PC-9 (cell line): ENCODE measurements at regions not wholly inside any gene's neighbourhood (a gene's known extent, or its start where the extent isn't known, plus 50 kb on each side); places are given as distances from the start of the nearest gene placed in this dataset.

Source experiments
- BruUV-seq: library from RNA; stranded (reverse); fragments of 400-500 nt; replicated peaks from 2 replicates; lab custom pipeline; 2021; lab: Mats Ljungman, UMichigan
- CTCF ChIA-PET: fragments of 300-600 bp; sonication (Branson Sonifier 250); formaldehyde crosslinking; loops from one replicate; lab custom pipeline; 2022; ENCODE audit warnings: antibody characterized with exemption; lab: Charles Lee
- POLR2A ChIA-PET: fragments of 300-600 bp; sonication (Branson Sonifier 250); formaldehyde crosslinking; loops from one replicate; lab custom pipeline; 2022; ENCODE audit warnings: antibody characterized with exemption; ENCODE audit not compliant: unreplicated experiment; lab: Charles Lee
- DNase-seq, 2 experiments: peaks; one replicate each; pipeline versions ENCODE4 v3.0.0 to v3.0.0-alpha.2; 2015 to 2022; ENCODE audit warnings: mixed read lengths in 1 of 2
- H2AFZ ChIP-seq: fragments of 200-600 bp; sonication (generic); 2 replicates; pipeline ENCODE4 v1.8.1; 2017; ENCODE audit warnings: antibody characterized with exemption
- H3F3A ChIP-seq: fragments of 200-600 bp; sonication (generic); 2 replicates; pipeline ENCODE4 v1.8.1; 2017; ENCODE audit warnings: antibody characterized with exemption, mild to moderate bottlenecking, low read depth; ENCODE audit not compliant: insufficient read depth
- H3K27ac ChIP-seq: fragments of 200-600 bp; sonication (generic); 2 replicates; pipeline ENCODE4 v1.6.1; 2016; ENCODE audit warnings: mixed run types
- H3K27me3 ChIP-seq: fragments of 200-600 bp; sonication (generic); 2 replicates; pipeline ENCODE4 v1.6.1; 2016; ENCODE audit warnings: low read depth, mixed run types; ENCODE audit not compliant: insufficient read depth
- H3K36me3 ChIP-seq: fragments of 200-600 bp; sonication (generic); 2 replicates; pipeline ENCODE4 v1.6.1; 2016; ENCODE audit warnings: low read depth, mixed run types
- H3K4me1 ChIP-seq: fragments of 200-600 bp; sonication (generic); replicated peaks from 2 replicates; pipeline ENCODE4 v1.6.1; 2016; ENCODE audit warnings: mixed run types; ENCODE audit not compliant: insufficient read depth
- H3K4me2 ChIP-seq: fragments of 200-600 bp; sonication (generic); 2 replicates; pipeline ENCODE4 v1.6.1; 2017; ENCODE audit warnings: mixed run types
- H3K4me3 ChIP-seq: fragments of 200-600 bp; sonication (generic); 2 replicates; pipeline ENCODE4 v1.6.1; 2016; ENCODE audit warnings: mixed run types
- H3K79me2 ChIP-seq: fragments of 200-600 bp; sonication (generic); 2 replicates; pipeline ENCODE4 v1.6.1; 2017; ENCODE audit warnings: low read depth, mixed run types
- H3K9me2 ChIP-seq: fragments of 200-600 bp; sonication (generic); 2 replicates; pipeline ENCODE4 v1.8.1; 2017; ENCODE audit warnings: mild to moderate bottlenecking; ENCODE audit not compliant: insufficient read depth
- H3K9me3 ChIP-seq: fragments of 200-600 bp; sonication (generic); 2 replicates; pipeline ENCODE4 v1.8.1; 2016; ENCODE audit warnings: low read depth; ENCODE audit not compliant: insufficient read depth
- H4K20me1 ChIP-seq: fragments of 200-600 bp; sonication (generic); 2 replicates; pipeline ENCODE4 v1.8.1; 2017; ENCODE audit not compliant: insufficient read depth
- CTCF ChIP-seq: fragments of 200-600 bp; sonication (generic); conservative IDR thresholded peaks from 2 replicates; pipeline ENCODE4 v1.6.1; 2017; ENCODE audit warnings: mixed run types, antibody characterized with exemption, mild to moderate bottlenecking, moderate library complexity
- EZH2 ChIP-seq: fragments of 200-600 bp; sonication (generic); IDR thresholded peaks from 2 replicates; pipeline ENCODE4 v1.8.0; 2017; ENCODE audit warnings: antibody characterized with exemption, low read depth
- intact Hi-C: fragments of 100-400 bp; cut with micrococcal nuclease; formaldehyde crosslinking; loops from one replicate; pipeline ENCODE4 v1.10.0; 2022; ENCODE audit not compliant: unreplicated experiment

GRCh38 chr2:185625604-185626003 is 113.0 kb upstream of the FSIP2 start:
- POLR2A ChIA-PET: no interaction called here
- H3K27ac ChIP-seq: no peak overlapping the region
- H3K4me1 ChIP-seq: no peaks in the 10 kb centered on the region
- H3K36me3 ChIP-seq: no peaks in the 10 kb centered on the region
- intact Hi-C loops: no loop called here
- no peaks in the 10 kb centered on the region for H3K9me2 ChIP-seq
- DNase-seq: no peak
- no peak overlapping the region for H3K4me2 ChIP-seq
- H3K27me3 ChIP-seq: no peaks in the 10 kb centered on the region
- no peaks in the 10 kb centered on the region for H4K20me1 ChIP-seq
- BruUV-seq: no TSS peak
- CTCF ChIA-PET: no interaction called here
- H3K9me3 ChIP-seq: no peaks in the 10 kb centered on the region
- no peak overlapping the region for H3K4me3 ChIP-seq
- H2AFZ ChIP-seq: no peak overlapping the region
- H3K79me2 ChIP-seq: no peaks in the 10 kb centered on the region
- no peaks in the 10 kb centered on the region for H3F3A ChIP-seq
- TF ChIP-seq EZH2 (no peak), CTCF (no peak)

- ChIA-PET CTCF (no interaction called here), POLR2A (no interaction called here)
- no peaks in the 10 kb centered on the region for H3K9me3 ChIP-seq
- no peaks in the 10 kb centered on the region for H3K79me2 ChIP-seq
- intact Hi-C loops: no loop called here
- no peaks in the 10 kb centered on the region for H3K27me3 ChIP-seq
- H3K4me2 ChIP-seq: no peak overlapping the region
- no peaks in the 10 kb centered on the region for H3K4me1 ChIP-seq
- H3K36me3 ChIP-seq: no peaks in the 10 kb centered on the region
- H3K27ac ChIP-seq: no peak overlapping the region
- no peaks in the 10 kb centered on the region for H3F3A ChIP-seq
- no peak overlapping the region for H2AFZ ChIP-seq
- H3K4me3 ChIP-seq: no peak overlapping the region
- no peaks in the 10 kb centered on the region for H3K9me2 ChIP-seq
- TF ChIP-seq EZH2: no peak
- peak; percentile 57 for TF ChIP-seq CTCF
- no peaks in the 10 kb centered on the region for H4K20me1 ChIP-seq
- BruUV-seq: no TSS peak
- no peak for DNase-seq
These were observed 109.6 kb upstream of the FSIP2 start for GRCh38 chr2:185628985-185629384.

- POLR2A ChIA-PET: no interaction called here
- no peaks in the 10 kb centered on the region for H3K79me2 ChIP-seq
- H3K36me3 ChIP-seq: no peaks in the 10 kb centered on the region
- no peaks in the 10 kb centered on the region for H3F3A ChIP-seq
- BruUV-seq: no TSS peak
- H3K4me3 ChIP-seq: no peak overlapping the region
- CTCF ChIA-PET: no interaction called here
- H3K9me2 ChIP-seq: no peaks in the 10 kb centered on the region
- no peak for DNase-seq
- H3K27ac ChIP-seq: no peak overlapping the region
- TF ChIP-seq EZH2 (no peak), CTCF (no peak)
- no peaks in the 10 kb centered on the region for H4K20me1 ChIP-seq
- H3K9me3 ChIP-seq: no peaks in the 10 kb centered on the region
- intact Hi-C loops: no loop called here
- H3K27me3 ChIP-seq: no peaks in the 10 kb centered on the region
- H3K4me2 ChIP-seq: no peak overlapping the region
- no peaks in the 10 kb centered on the region for H3K4me1 ChIP-seq
- H2AFZ ChIP-seq: no peak overlapping the region
These were observed 105.0 kb upstream of the FSIP2 start for GRCh38 chr2:185633621-185634020.
